NT2/D1 (cell line): ENCODE measurements at regions not wholly inside any gene's neighbourhood (a gene's known extent, or its start where the extent isn't known, plus 50 kb on each side); places are given as distances from the start of the nearest gene placed in this dataset.

Source experiments
- SUZ12 ChIP-seq: IDR thresholded peaks from 2 replicates; pipeline ENCODE4 v1.6.1; 2011; ENCODE audit not compliant: insufficient read length, insufficient read depth; ENCODE audit errors: extremely low read depth
- YY1 ChIP-seq: IDR thresholded peaks from 2 replicates; pipeline ENCODE4 v1.6.1; 2011; ENCODE audit not compliant: insufficient read length, insufficient read depth
- ZNF274 ChIP-seq: IDR thresholded peaks from 2 replicates; pipeline ENCODE4 v1.6.1; 2011; ENCODE audit warnings: mild to moderate bottlenecking, low read depth, low read length

GRCh38 chr9:86624630-86625029 is 270.4 kb upstream of the TUT7 start:
- no peak for TF ChIP-seq ZNF274
- no peak for TF ChIP-seq YY1
- no peak for TF ChIP-seq SUZ12
